H9 (cell line): ENCODE measurements at regions not wholly inside any gene's neighbourhood (a gene's known extent, or its start where the extent isn't known, plus 50 kb on each side); places are given as distances from the start of the nearest gene placed in this dataset.
A peak's percentile ranks its signal among the peaks of the same experiment; 100 is the strongest.

ENCODE experiments used
- DNase-seq: peaks from one replicate; pipeline ENCODE4 v3.0.0-alpha.2; 2017
- H2AFZ ChIP-seq: one replicate; pipeline ENCODE4 v1.6.1; 2013; ENCODE audit warnings: mild to moderate bottlenecking, low read length, control low read depth, moderate library complexity
- H2AK5ac ChIP-seq: 2 replicates; pipeline ENCODE4 v1.6.1; 2013; ENCODE audit warnings: low read length, control low read depth, mixed read lengths; ENCODE audit not compliant: insufficient read length
- H2BK120ac ChIP-seq: one replicate; pipeline ENCODE4 v1.6.1; 2013; ENCODE audit warnings: low read depth, mild to moderate bottlenecking, low read length, control low read depth, inconsistent platforms; ENCODE audit not compliant: poor library complexity, severe bottlenecking
- H2BK12ac ChIP-seq: 2 replicates; pipeline ENCODE4 v1.6.1; 2013; ENCODE audit warnings: low read length, control low read depth, mixed read lengths, low read depth; ENCODE audit not compliant: insufficient read length
- H2BK15ac ChIP-seq: 2 replicates; pipeline ENCODE4 v1.6.1; 2013; ENCODE audit warnings: low read depth, low read length, control low read depth
- H2BK20ac ChIP-seq: one replicate; pipeline ENCODE4 v1.6.1; 2013; ENCODE audit warnings: low read depth, mild to moderate bottlenecking, low read length, control low read depth, inconsistent platforms; ENCODE audit not compliant: poor library complexity, severe bottlenecking
- H2BK5ac ChIP-seq: 2 replicates; pipeline ENCODE4 v1.6.1; 2013; ENCODE audit warnings: low read length, control low read depth, mixed read lengths; ENCODE audit not compliant: insufficient read length
- H3K14ac ChIP-seq: 2 replicates; pipeline ENCODE4 v1.6.1; 2013; ENCODE audit warnings: low read length, control low read depth; ENCODE audit not compliant: insufficient read depth
- H3K18ac ChIP-seq: 2 replicates; pipeline ENCODE4 v1.6.1; 2013; ENCODE audit warnings: low read depth, mild to moderate bottlenecking, mixed read lengths, low read length, control low read depth; ENCODE audit not compliant: insufficient read length
- H3K23ac ChIP-seq: 2 replicates; pipeline ENCODE4 v1.6.1; 2013; ENCODE audit warnings: low read length, control low read depth, mixed read lengths, low read depth; ENCODE audit not compliant: insufficient read length
- H3K23me2 ChIP-seq: 2 replicates; pipeline ENCODE4 v1.6.1; 2013; ENCODE audit warnings: low read depth, mild to moderate bottlenecking, mixed read lengths, low read length, control low read depth; ENCODE audit not compliant: insufficient read length, poor library complexity, severe bottlenecking
- H3K27ac ChIP-seq: 2 replicates; pipeline ENCODE4 v1.5.1; 2013; ENCODE audit warnings: low read length, control low read depth, mixed read lengths, low read depth; ENCODE audit not compliant: insufficient read length
- H3K27me3 ChIP-seq: 2 replicates; pipeline ENCODE4 v1.6.1; 2013; ENCODE audit warnings: low read length, control low read depth, inconsistent platforms; ENCODE audit not compliant: insufficient read depth
- H3K4ac ChIP-seq: 2 replicates; pipeline ENCODE4 v1.6.1; 2013; ENCODE audit warnings: low read depth, mild to moderate bottlenecking, control low read depth, inconsistent platforms, low read length, moderate library complexity
- H3K4me1 ChIP-seq: 2 replicates; pipeline ENCODE4 v1.6.1; 2013; ENCODE audit warnings: low read length, control low read depth, inconsistent platforms; ENCODE audit not compliant: insufficient read depth
- H3K4me2 ChIP-seq: 2 replicates; pipeline ENCODE4 v1.6.1; 2013; ENCODE audit warnings: low read length, control low read depth, mixed read lengths; ENCODE audit not compliant: insufficient read length, insufficient read depth
- H3K56ac ChIP-seq: 2 replicates; pipeline ENCODE4 v1.6.1; 2013; ENCODE audit warnings: low read depth, mild to moderate bottlenecking, mixed read lengths, low read length, control low read depth; ENCODE audit not compliant: insufficient read length
- H3K79me1 ChIP-seq: 2 replicates; pipeline ENCODE4 v1.6.1; 2013; ENCODE audit warnings: low read depth, mild to moderate bottlenecking, moderate library complexity, low read length, control low read depth, inconsistent platforms; ENCODE audit not compliant: insufficient read depth, poor library complexity, severe bottlenecking
- H3K79me2 ChIP-seq: 2 replicates; pipeline ENCODE4 v1.6.1; 2013; ENCODE audit warnings: low read length, control low read depth, inconsistent platforms; ENCODE audit not compliant: insufficient read depth
- H3K9ac ChIP-seq: 2 replicates; pipeline ENCODE4 v1.6.1; 2013; ENCODE audit warnings: low read length, control low read depth, mixed read lengths; ENCODE audit not compliant: insufficient read length; ENCODE audit errors: extremely low read depth
- H3K9me3 ChIP-seq: one replicate; pipeline ENCODE4 v1.6.1; 2013; ENCODE audit warnings: low read depth, low read length, inconsistent platforms; ENCODE audit not compliant: control insufficient read depth
- H3T11ph ChIP-seq: one replicate; pipeline ENCODE4 v1.6.1; 2013; ENCODE audit warnings: mild to moderate bottlenecking, low read length, control low read depth, inconsistent platforms
- H4K20me1 ChIP-seq: one replicate; pipeline ENCODE4 v1.6.1; 2013; ENCODE audit not compliant: control insufficient read depth, insufficient read length, insufficient read depth
- H4K5ac ChIP-seq: 2 replicates; pipeline ENCODE4 v1.6.1; 2013; ENCODE audit warnings: low read depth, mild to moderate bottlenecking, mixed read lengths, low read length, control low read depth; ENCODE audit not compliant: insufficient read length
- H4K8ac ChIP-seq: replicated peaks from 2 replicates; pipeline ENCODE4 v1.6.1; 2013; ENCODE audit warnings: low read length, control low read depth, mixed read lengths, low read depth; ENCODE audit not compliant: insufficient read length
- H4K91ac ChIP-seq: 2 replicates; pipeline ENCODE4 v1.6.1; 2013; ENCODE audit warnings: low read depth, mild to moderate bottlenecking, moderate library complexity, mixed read lengths, low read length, control low read depth; ENCODE audit not compliant: insufficient read length
- H3K27ac Mint-ChIP-seq, 3 experiments: 2 replicates in 2 of 3; 3 replicates in 1 of 3; pipeline ENCODE4 v1.8.0; 2020 to 2021; ENCODE audit warnings: mixed read lengths in 3 of 3, mild to moderate bottlenecking in 1 of 3, moderate library complexity in 1 of 3
- H3K27me3 Mint-ChIP-seq: 2 replicates; pipeline ENCODE4 v1.8.0; 2021; ENCODE audit warnings: low read depth, mild to moderate bottlenecking, moderate library complexity, mixed read lengths
- H3K36me3 Mint-ChIP-seq, 3 experiments: 2 replicates in 2 of 3; 3 replicates in 1 of 3; pipeline ENCODE4 v1.8.0; 2020 to 2021; ENCODE audit warnings: low read depth in 3 of 3, mixed read lengths in 3 of 3; ENCODE audit not compliant: insufficient read depth in 1 of 3
- H3K4me1 Mint-ChIP-seq, 2 experiments: 2 replicates each; pipeline ENCODE4 v1.8.0; 2020; ENCODE audit warnings: mixed read lengths in 2 of 2
- H3K4me3 Mint-ChIP-seq, 2 experiments: 2 replicates in 1 of 2; 3 replicates in 1 of 2; pipeline ENCODE4 v1.8.0; 2020 to 2021; ENCODE audit warnings: mild to moderate bottlenecking in 2 of 2, mixed read lengths in 2 of 2, moderate library complexity in 1 of 2
- H3K9me3 Mint-ChIP-seq, 2 experiments: 2 replicates in 1 of 2; 3 replicates in 1 of 2; pipeline ENCODE4 v1.8.0; 2020; ENCODE audit warnings: mild to moderate bottlenecking in 2 of 2, mixed read lengths in 2 of 2, moderate library complexity in 1 of 2
- CTCF ChIP-seq: fragments of 200-600 bp; sonication (generic); conservative IDR thresholded peaks from 3 replicates; pipeline ENCODE4 v1.8.0; 2021; ENCODE audit warnings: antibody characterized with exemption, mild to moderate bottlenecking

GRCh38 chr6:115456848-115457247 lies 603.8 kb downstream of the FRK start:
- Histone ChIP-seq H4K5ac (no peak overlapping the region), H3K14ac (no peak overlapping the region), H2AK5ac (no peak overlapping the region), H2BK5ac (no peak overlapping the region), H3K23me2 (no peaks in the 10 kb centered on the region), H3K4me1 (peaks cover 5% of the 10 kb centered on the region; the same call in 1 of the 2 replicates), H2AFZ (no peak overlapping the region), H3K79me1 (no peaks in the 10 kb centered on the region), H3K4me2 (peak overlapping the region; percentile 24), H4K8ac (no peak overlapping the region), H3T11ph (no peak overlapping the region), H3K23ac (no peak overlapping the region), H2BK120ac (no peak overlapping the region), H3K9me3 (no peaks in the 10 kb centered on the region), H3K27me3 (no peaks in the 10 kb centered on the region), H3K18ac (no peak overlapping the region), H4K20me1 (no peaks in the 10 kb centered on the region), H3K56ac (no peak overlapping the region), H2BK20ac (no peak overlapping the region), H4K91ac (no peak overlapping the region), H3K27ac (peak overlapping the region; percentile 50), H3K79me2 (no peaks in the 10 kb centered on the region), H2BK12ac (no peak overlapping the region), H3K4ac (no peak overlapping the region), H2BK15ac (no peak overlapping the region), H3K9ac (no peak overlapping the region)
- DNase-seq = peak; percentile 46
- H3K4me1 Mint-ChIP-seq = peaks cover 28 to 29% of the 10 kb centered on the region in 2 experiments
- no peaks in the 10 kb centered on the region for H3K9me3 Mint-ChIP-seq
- TF ChIP-seq CTCF = no peak
- H3K4me3 Mint-ChIP-seq = peak overlapping the region in 1 of 2 experiments; percentile 44; a peak in 2 of 5 replicates
- no peaks in the 10 kb centered on the region for H3K36me3 Mint-ChIP-seq
- H3K27me3 Mint-ChIP-seq = no peaks in the 10 kb centered on the region
- peak overlapping the region; percentile 50 to 97 (median 95); a peak in 6 of 7 replicates for H3K27ac Mint-ChIP-seq
